IMR-90 (cell line): ENCODE measurements at regions not wholly inside any gene's neighbourhood (a gene's known extent, or its start where the extent isn't known, plus 50 kb on each side); places are given as distances from the start of the nearest gene placed in this dataset.

Experiments used
- ATAC-seq: fragments of 200-7000 bp; cut with Tn5 transposase; 2 replicates; pipeline ENCODE4 v1.9.1; 2020; ENCODE audit warnings: low read depth, mild to moderate bottlenecking, moderate library complexity
- BruUV-seq: library from RNA; stranded (reverse); fragments of 400-500 nt; replicated peaks from 2 replicates; lab custom pipeline; 2021; lab: Mats Ljungman, UMichigan
- CTCF ChIA-PET: fragments of 300-600 bp; formaldehyde crosslinking; extraction: SDS; loops from one replicate; lab custom pipeline; 2021; ENCODE audit warnings: antibody characterized with exemption; lab: Yijun Ruan, JAX
- POLR2A ChIA-PET: fragments of 300-600 bp; sonication (Branson Sonifier 250); formaldehyde crosslinking; loops from one replicate; lab custom pipeline; 2022; ENCODE audit warnings: antibody characterized with exemption; ENCODE audit not compliant: unreplicated experiment; lab: Charles Lee
- DNase-seq: peaks from one replicate; pipeline ENCODE4 v3.0.0; 2013
- H2AFZ ChIP-seq: replicated peaks from 2 replicates; pipeline ENCODE3; 2013; ENCODE audit warnings: low read length, mild to moderate bottlenecking; ENCODE audit not compliant: poor library complexity
- H2AK5ac ChIP-seq: 2 replicates; pipeline ENCODE4 v1.6.1; 2013; ENCODE audit warnings: low read depth, low read length, inconsistent platforms
- H2AK9ac ChIP-seq: replicated peaks from 2 replicates; pipeline ENCODE3; 2013; ENCODE audit warnings: mild to moderate bottlenecking, low read depth, low read length, moderate library complexity; ENCODE audit not compliant: poor library complexity
- H2BK120ac ChIP-seq: 2 replicates; pipeline ENCODE4 v1.6.1; 2013; ENCODE audit warnings: low read depth, low read length, inconsistent platforms
- H2BK15ac ChIP-seq: 3 replicates; pipeline ENCODE4 v1.6.1; 2013; ENCODE audit warnings: low read depth, low read length, inconsistent platforms
- H2BK20ac ChIP-seq: 2 replicates; pipeline ENCODE4 v1.6.1; 2013; ENCODE audit warnings: low read depth, mild to moderate bottlenecking, inconsistent platforms, low read length, moderate library complexity
- H2BK5ac ChIP-seq: 2 replicates; pipeline ENCODE4 v1.6.1; 2013; ENCODE audit warnings: mild to moderate bottlenecking, low read depth, low read length, inconsistent platforms; ENCODE audit not compliant: poor library complexity, severe bottlenecking
- H3K14ac ChIP-seq: replicated peaks from 2 replicates; pipeline ENCODE4 v1.6.1; 2013; ENCODE audit warnings: low read depth, low read length, inconsistent platforms
- H3K18ac ChIP-seq: 2 replicates; pipeline ENCODE4 v1.6.1; 2013; ENCODE audit warnings: low read depth, low read length, control low read depth
- H3K23ac ChIP-seq: 2 replicates; pipeline ENCODE4 v1.6.1; 2013; ENCODE audit warnings: low read depth, low read length, inconsistent platforms
- H3K27ac ChIP-seq: 2 replicates; pipeline ENCODE4 v1.5.1; 2013; ENCODE audit warnings: mild to moderate bottlenecking, control low read depth, low read length; ENCODE audit not compliant: insufficient read depth
- H3K27me3 ChIP-seq: 2 replicates; pipeline ENCODE4 v1.6.1; 2013; ENCODE audit warnings: low read length; ENCODE audit not compliant: control insufficient read depth, insufficient read depth
- H3K36me3 ChIP-seq: 2 replicates; pipeline ENCODE4 v1.6.1; 2013; ENCODE audit warnings: low read length, mixed read lengths; ENCODE audit not compliant: control insufficient read depth, insufficient read depth
- H3K4ac ChIP-seq: 2 replicates; pipeline ENCODE4 v1.6.1; 2013; ENCODE audit warnings: low read depth, low read length, inconsistent platforms
- H3K4me1 ChIP-seq: 2 replicates; pipeline ENCODE4 v1.6.1; 2013; ENCODE audit warnings: low read length, mixed read lengths; ENCODE audit not compliant: control insufficient read depth, insufficient read depth
- H3K4me2 ChIP-seq: 2 replicates; pipeline ENCODE4 v1.6.1; 2013; ENCODE audit warnings: low read depth, mild to moderate bottlenecking, control low read depth, low read length, moderate library complexity
- H3K4me3 ChIP-seq: 2 replicates; pipeline ENCODE4 v1.5.1; 2013; ENCODE audit warnings: low read depth, mild to moderate bottlenecking, control low read depth, low read length, moderate library complexity; ENCODE audit not compliant: insufficient read depth
- H3K56ac ChIP-seq: 2 replicates; pipeline ENCODE4 v1.6.1; 2013; ENCODE audit warnings: low read length, inconsistent platforms; ENCODE audit not compliant: insufficient read depth; ENCODE audit errors: extremely low read depth
- H3K79me1 ChIP-seq, 2 experiments: 2 replicates each; pipeline ENCODE4 v1.6.1; 2013; ENCODE audit warnings: low read length in 2 of 2, inconsistent platforms in 1 of 2, low read depth in 1 of 2
- H3K9ac ChIP-seq: 2 replicates; pipeline ENCODE4 v1.6.1; 2013; ENCODE audit warnings: low read depth, low read length, control low read depth
- H3K9me1 ChIP-seq: 2 replicates; pipeline ENCODE4 v1.6.1; 2013; ENCODE audit warnings: low read length, inconsistent platforms; ENCODE audit not compliant: insufficient read depth
- H3K9me3 ChIP-seq: 2 replicates; pipeline ENCODE4 v1.6.1; 2013; ENCODE audit warnings: low read length; ENCODE audit not compliant: control insufficient read depth, insufficient read depth
- H4K20me1 ChIP-seq: 2 replicates; pipeline ENCODE4 v1.6.1; 2013; ENCODE audit warnings: low read length, inconsistent platforms; ENCODE audit not compliant: insufficient read depth
- H4K5ac ChIP-seq: 2 replicates; pipeline ENCODE4 v1.6.1; 2013; ENCODE audit warnings: mild to moderate bottlenecking, low read depth, low read length, control low read depth
- H4K8ac ChIP-seq, 2 experiments: 2 replicates each; pipeline ENCODE4 v1.6.1; 2013; ENCODE audit warnings: low read depth in 2 of 2, low read length in 2 of 2, control low read depth in 1 of 2, inconsistent platforms in 1 of 2
- H4K91ac ChIP-seq: 2 replicates; pipeline ENCODE4 v1.6.1; 2013; ENCODE audit warnings: low read depth, low read length, inconsistent platforms; ENCODE audit not compliant: insufficient read depth
- BHLHE40 ChIP-seq: fragments of 150-350 bp; IDR thresholded peaks from 2 replicates; pipeline ENCODE4 v1.6.1; 2016; ENCODE audit warnings: mild to moderate bottlenecking, low read depth, low read length
- CEBPB ChIP-seq: IDR thresholded peaks from 2 replicates; pipeline ENCODE4 v1.6.1; 2012; ENCODE audit warnings: low read depth, low read length, improper control_type of control experiment
- FOS ChIP-seq: fragments of 150-350 bp; IDR thresholded peaks from 2 replicates; pipeline ENCODE4 v1.6.1; 2016; ENCODE audit warnings: low read depth, low read length
- MAZ ChIP-seq: IDR thresholded peaks from 2 replicates; pipeline ENCODE4 v1.6.1; 2012; ENCODE audit warnings: low read depth, mild to moderate bottlenecking, low read length, improper control_type of control experiment, moderate library complexity, borderline replicate concordance
- RAD21 ChIP-seq: IDR thresholded peaks from 2 replicates; pipeline ENCODE4 v1.6.1; 2012; ENCODE audit warnings: low read length, improper control_type of control experiment
- RCOR1 ChIP-seq: IDR thresholded peaks from 2 replicates; pipeline ENCODE4 v1.6.1; 2012; ENCODE audit warnings: mild to moderate bottlenecking, low read length, improper control_type of control experiment; ENCODE audit not compliant: insufficient replicate concordance
- USF2 ChIP-seq: fragments of 150-350 bp; IDR thresholded peaks from 2 replicates; pipeline ENCODE4 v1.6.1; 2017; ENCODE audit warnings: mild to moderate bottlenecking, antibody characterized with exemption, low read length, low read depth
- WGBS, 2 experiments: methylation state at CpG; one replicate each; pipeline versions ENCODE4 v1.1.5 to v1.1.7; 2013; ENCODE audit warnings: missing lambda C conversion rate in 2 of 2; ENCODE audit not compliant: insufficient read length in 1 of 2; ENCODE audit errors: extremely low coverage in 2 of 2; 5-methylcytosine and 5-hydroxymethylcytosine counted together
- dilution Hi-C: fragments of 300-500 bp; cut with HindIII; formaldehyde crosslinking; loops from one replicate; pipeline ENCODE4 v1.14.3; 2018; ENCODE audit warnings: low sequenced_read_pairs; ENCODE audit not compliant: unreplicated experiment
- in situ Hi-C: fragments of 300-500 bp; cut with MboI; formaldehyde crosslinking; loops from 3 replicates; pipeline ENCODE4 v1.14.3; 2019; ENCODE audit warnings: low sequenced_read_pairs, inconsistent platforms, mixed read lengths
- intact Hi-C: fragments of 100-400 bp; cut with micrococcal nuclease; formaldehyde crosslinking; loops from 2 replicates; pipeline ENCODE4 v1.10.0; 2022

GRCh38 chr20:40511478-40511877 lies 177.6 kb downstream of the MAFB start:
- intact Hi-C loops = no loop called here

More at GRCh38 chr20:40511478-40511877, 177.6 kb downstream of the MAFB start:
- H4K20me1 ChIP-seq = no peaks in the 10 kb centered on the region
- dilution Hi-C loops (no loop called here), in situ Hi-C loops (no loop called here)
- H4K8ac ChIP-seq = no peak overlapping the region
- no peak overlapping the region for H2BK120ac ChIP-seq
- no peak for TF ChIP-seq USF2
- TF ChIP-seq CEBPB = no peak
- TF ChIP-seq BHLHE40 = no peak
- no peak for TF ChIP-seq MAZ
- no peak for TF ChIP-seq RAD21
- TF ChIP-seq RCOR1 = no peak
- TF ChIP-seq FOS = no peak
- ChIA-PET CTCF (no interaction called here), POLR2A (no interaction called here)
- H3K4me3 ChIP-seq = no peak overlapping the region
- no peaks in the 10 kb centered on the region for H3K9me1 ChIP-seq
- H4K5ac ChIP-seq = no peak overlapping the region
- H3K4me1 ChIP-seq = no peaks in the 10 kb centered on the region
- 33% methylated on average over 1 of the region's 3 CpGs; no CpG with 5 or more reads in 1 of the 2 experiments for WGBS, 2 experiments
- no peak overlapping the region for H2AK5ac ChIP-seq
- no peak overlapping the region for H3K56ac ChIP-seq
- H3K79me1 ChIP-seq = no peaks in the 10 kb centered on the region
- ATAC-seq = no peak
- H3K4ac ChIP-seq = no peak overlapping the region
- H4K91ac ChIP-seq = no peak overlapping the region
- no peak overlapping the region for H2BK5ac ChIP-seq
- BruUV-seq = no TSS peak
- no peak overlapping the region for H3K4me2 ChIP-seq
- H3K9me3 ChIP-seq = no peaks in the 10 kb centered on the region
- H3K36me3 ChIP-seq = no peaks in the 10 kb centered on the region
- no peak overlapping the region for H3K14ac ChIP-seq
- H3K27me3 ChIP-seq = no peaks in the 10 kb centered on the region
- H2BK20ac ChIP-seq = no peak overlapping the region
- no peak overlapping the region for H2BK15ac ChIP-seq
- H3K23ac ChIP-seq = no peak overlapping the region
- no peak overlapping the region for H3K18ac ChIP-seq
- no peak overlapping the region for H2AK9ac ChIP-seq
- H2AFZ ChIP-seq = no peak overlapping the region
- no peak for DNase-seq
- no peak overlapping the region for H3K27ac ChIP-seq
- H3K9ac ChIP-seq = no peak overlapping the region
